Progenitor cell of endocrine pancreas (in vitro differentiated cells): ENCODE measurements at regions not wholly inside any gene's neighbourhood (a gene's known extent, or its start where the extent isn't known, plus 50 kb on each side); places are given as distances from the start of the nearest gene placed in this dataset.

Source experiments
- DNase-seq: peaks from one replicate; pipeline ENCODE4 v3.0.0; 2021; ENCODE audit warnings: low spot score; ENCODE audit not compliant: unreplicated experiment
- H3K27ac Mint-ChIP-seq: 2 replicates; pipeline ENCODE4 v1.8.0; 2021; ENCODE audit warnings: mild to moderate bottlenecking, moderate library complexity, mixed read lengths
- H3K27me3 Mint-ChIP-seq: 2 replicates; pipeline ENCODE4 v1.8.0; 2021; ENCODE audit warnings: mixed read lengths
- H3K36me3 Mint-ChIP-seq: 2 replicates; pipeline ENCODE4 v1.8.0; 2022; ENCODE audit warnings: mixed read lengths; ENCODE audit not compliant: insufficient read depth
- H3K4me1 Mint-ChIP-seq: 2 replicates; pipeline ENCODE4 v1.8.0; 2021; ENCODE audit warnings: low read depth, mixed read lengths
- H3K4me3 Mint-ChIP-seq: 2 replicates; pipeline ENCODE4 v1.8.0; 2021; ENCODE audit warnings: low read depth, mild to moderate bottlenecking, moderate library complexity, mixed read lengths
- H3K9me3 Mint-ChIP-seq: 2 replicates; pipeline ENCODE4 v1.8.0; 2021; ENCODE audit warnings: low read depth, mixed read lengths
- CTCF ChIP-seq: fragments of 200-600 bp; sonication (generic); IDR thresholded peaks from one replicate; pipeline ENCODE4 v1.5.0; 2021; ENCODE audit warnings: antibody characterized with exemption, mild to moderate bottlenecking; ENCODE audit not compliant: unreplicated experiment

GRCh38 chr9:28866951-28867350 lies 1293.7 kb upstream of the C9orf72 start:
- H3K9me3 Mint-ChIP-seq = no peaks in the 10 kb centered on the region
- H3K36me3 Mint-ChIP-seq = no peaks in the 10 kb centered on the region
- H3K27me3 Mint-ChIP-seq = no peaks in the 10 kb centered on the region
- no peak for TF ChIP-seq CTCF
- DNase-seq = no peak
- no peak overlapping the region for H3K27ac Mint-ChIP-seq
- no peaks in the 10 kb centered on the region for H3K4me1 Mint-ChIP-seq
- no peak overlapping the region for H3K4me3 Mint-ChIP-seq

DNA sequence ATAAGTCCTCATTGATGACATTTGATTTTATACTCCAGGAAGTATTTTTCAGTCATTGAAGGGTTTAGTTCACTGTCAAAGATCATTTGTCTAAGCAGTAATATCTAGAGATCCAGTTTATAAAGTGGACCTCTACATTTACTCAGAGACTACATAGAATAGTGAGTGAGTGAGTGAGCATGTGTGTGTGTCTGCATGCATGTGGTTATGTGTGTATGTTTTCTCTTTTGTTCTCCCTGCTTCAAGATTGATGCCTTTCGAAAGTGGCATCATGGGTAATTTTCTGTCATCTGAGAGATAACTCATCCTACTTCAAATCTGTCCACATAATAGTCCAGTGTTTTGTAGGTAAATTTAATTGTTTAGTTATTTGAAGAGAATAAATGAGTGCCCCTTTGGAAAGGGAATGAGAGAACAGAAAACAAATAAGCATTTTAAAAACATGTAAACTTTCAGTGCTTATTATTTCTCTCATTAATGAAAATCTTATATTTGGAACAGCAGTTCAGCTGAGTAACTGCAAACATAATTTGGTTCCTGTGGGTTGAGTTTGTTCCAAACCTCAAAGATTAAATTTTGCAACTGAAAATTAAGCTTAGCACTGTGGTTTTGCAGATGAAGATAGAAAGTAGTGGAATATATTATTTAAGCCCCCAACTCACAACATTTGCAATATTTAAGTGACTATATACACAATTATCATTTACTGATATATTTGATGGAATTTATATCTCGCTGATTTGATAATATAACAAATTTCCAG lies 1295.1 kb upstream of the C9orf72 start:
- DNase-seq = no peak
- Mint-ChIP-seq H3K27me3 (no peaks in the 10 kb centered on the region), H3K4me1 (no peaks in the 10 kb centered on the region), H3K4me3 (no peak overlapping the region), H3K36me3 (no peaks in the 10 kb centered on the region), H3K27ac (no peak overlapping the region), H3K9me3 (no peaks in the 10 kb centered on the region)
- no peak for TF ChIP-seq CTCF

DNA sequence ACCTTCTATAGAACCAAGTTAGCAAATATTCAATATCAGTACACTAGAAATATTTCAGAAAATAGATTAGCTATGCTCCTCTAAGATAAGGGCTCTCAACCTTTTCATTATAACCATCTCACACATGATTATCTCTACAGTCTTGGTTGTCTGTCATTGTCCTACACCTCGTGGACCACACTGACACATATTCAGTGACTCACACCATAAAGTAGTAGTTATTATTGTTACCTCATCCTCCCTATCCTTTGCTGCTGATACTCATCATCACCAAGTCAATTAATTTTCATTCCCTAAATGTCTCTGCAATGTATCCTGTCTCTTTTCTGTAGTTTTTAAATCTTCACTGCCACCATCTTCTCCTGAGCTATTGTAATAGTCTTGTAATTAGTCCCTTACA lies 1309.2 kb upstream of the C9orf72 start:
- DNase-seq = no peak
- H3K36me3 Mint-ChIP-seq = no peaks in the 10 kb centered on the region
- H3K27me3 Mint-ChIP-seq = no peaks in the 10 kb centered on the region
- no peak overlapping the region for H3K4me3 Mint-ChIP-seq
- TF ChIP-seq CTCF = no peak
- no peaks in the 10 kb centered on the region for H3K9me3 Mint-ChIP-seq
- no peak overlapping the region for H3K27ac Mint-ChIP-seq
- H3K4me1 Mint-ChIP-seq = peaks cover 10% of the 10 kb centered on the region

DNA sequence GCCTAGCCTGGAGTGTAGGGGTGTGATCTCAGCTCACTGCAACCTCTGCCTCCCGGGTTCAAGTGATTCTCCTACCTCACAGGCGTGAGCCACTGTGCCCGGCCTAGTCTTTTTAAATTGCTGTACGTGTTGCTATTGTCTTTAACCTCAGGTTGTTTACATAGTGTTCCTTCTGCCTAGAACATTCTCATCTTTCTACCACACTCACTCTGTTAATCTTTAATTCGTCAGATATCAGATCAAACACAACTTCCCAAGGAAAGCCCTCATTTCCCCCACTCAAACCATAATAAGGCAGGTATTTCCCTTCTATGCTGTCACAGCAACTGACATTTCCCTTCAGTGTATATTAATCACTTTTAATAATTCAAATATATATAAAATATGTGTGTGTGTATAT lies 1310.0 kb upstream of the C9orf72 start:
- H3K27ac Mint-ChIP-seq = no peak overlapping the region
- H3K4me3 Mint-ChIP-seq = no peak overlapping the region
- no peak for TF ChIP-seq CTCF

DNA sequence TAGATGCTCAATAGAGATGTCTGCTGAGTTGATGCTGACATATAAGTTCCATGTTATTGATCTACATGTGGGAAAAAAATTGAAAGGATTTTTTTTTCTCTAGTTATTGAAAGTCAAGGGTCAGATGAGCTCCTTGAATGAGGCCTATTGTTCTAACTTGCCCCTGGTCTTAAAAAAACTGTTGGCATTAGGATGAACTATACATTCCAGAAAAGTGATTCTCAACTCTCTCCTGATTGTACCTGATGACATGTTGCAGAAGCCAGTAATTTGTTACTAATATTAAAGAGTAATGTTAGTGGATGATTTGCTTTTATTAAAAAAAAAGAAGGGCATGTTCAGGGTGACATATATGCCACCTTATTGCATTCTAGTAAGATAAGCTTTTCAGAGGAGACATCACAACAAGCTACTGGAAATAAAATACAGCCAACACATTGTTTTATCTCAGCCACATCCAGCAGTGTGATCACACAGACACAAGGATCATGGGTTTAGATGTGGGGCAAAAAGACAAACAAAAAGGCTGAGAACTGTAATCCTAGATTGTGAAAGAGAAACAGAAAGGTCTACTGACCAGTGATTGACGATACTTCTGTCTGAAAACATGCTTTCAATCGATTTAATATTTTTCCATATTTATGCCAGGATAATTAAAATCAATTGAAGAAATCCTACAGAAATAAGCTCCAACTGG lies 1314.1 kb upstream of the C9orf72 start:
- no peak for DNase-seq
- Mint-ChIP-seq H3K9me3 (no peaks in the 10 kb centered on the region), H3K27me3 (no peaks in the 10 kb centered on the region), H3K36me3 (no peaks in the 10 kb centered on the region), H3K4me3 (no peak overlapping the region), H3K4me1 (peaks cover 8% of the 10 kb centered on the region), H3K27ac (no peak overlapping the region)
- no peak for TF ChIP-seq CTCF

More for the DNA sequence above, 1310.0 kb upstream of the C9orf72 start:
- Mint-ChIP-seq H3K9me3 (no peaks in the 10 kb centered on the region), H3K27me3 (no peaks in the 10 kb centered on the region), H3K4me1 (peaks cover 10% of the 10 kb centered on the region), H3K36me3 (no peaks in the 10 kb centered on the region)
- DNase-seq = no peak
